IMR-90 (cell line): ENCODE measurements at regions not wholly inside any gene's neighbourhood (a gene's known extent, or its start where the extent isn't known, plus 50 kb on each side); places are given as distances from the start of the nearest gene placed in this dataset.
"Not testable (repeated sequence)": the region's sequence is repeated elsewhere in the genome, so short reads cannot be mapped to it uniquely, and the experiment has no call there.

Experiments
- ATAC-seq: fragments of 200-7000 bp; cut with Tn5 transposase; 2 replicates; pipeline ENCODE4 v1.9.1; 2020; ENCODE audit warnings: low read depth, mild to moderate bottlenecking, moderate library complexity
- BruUV-seq: library from RNA; stranded (reverse); fragments of 400-500 nt; replicated peaks from 2 replicates; lab custom pipeline; 2021; lab: Mats Ljungman, UMichigan
- CTCF ChIA-PET: fragments of 300-600 bp; formaldehyde crosslinking; extraction: SDS; loops from one replicate; lab custom pipeline; 2021; ENCODE audit warnings: antibody characterized with exemption; lab: Yijun Ruan, JAX
- POLR2A ChIA-PET: fragments of 300-600 bp; sonication (Branson Sonifier 250); formaldehyde crosslinking; loops from one replicate; lab custom pipeline; 2022; ENCODE audit warnings: antibody characterized with exemption; ENCODE audit not compliant: unreplicated experiment; lab: Charles Lee
- DNase-seq: peaks from one replicate; pipeline ENCODE4 v3.0.0; 2013
- H2AFZ ChIP-seq: replicated peaks from 2 replicates; pipeline ENCODE3; 2013; ENCODE audit warnings: low read length, mild to moderate bottlenecking; ENCODE audit not compliant: poor library complexity
- H2AK5ac ChIP-seq: 2 replicates; pipeline ENCODE4 v1.6.1; 2013; ENCODE audit warnings: low read depth, low read length, inconsistent platforms
- H2AK9ac ChIP-seq: replicated peaks from 2 replicates; pipeline ENCODE3; 2013; ENCODE audit warnings: mild to moderate bottlenecking, low read depth, low read length, moderate library complexity; ENCODE audit not compliant: poor library complexity
- H2BK120ac ChIP-seq: 2 replicates; pipeline ENCODE4 v1.6.1; 2013; ENCODE audit warnings: low read depth, low read length, inconsistent platforms
- H2BK15ac ChIP-seq: 3 replicates; pipeline ENCODE4 v1.6.1; 2013; ENCODE audit warnings: low read depth, low read length, inconsistent platforms
- H2BK20ac ChIP-seq: 2 replicates; pipeline ENCODE4 v1.6.1; 2013; ENCODE audit warnings: low read depth, mild to moderate bottlenecking, inconsistent platforms, low read length, moderate library complexity
- H2BK5ac ChIP-seq: 2 replicates; pipeline ENCODE4 v1.6.1; 2013; ENCODE audit warnings: mild to moderate bottlenecking, low read depth, low read length, inconsistent platforms; ENCODE audit not compliant: poor library complexity, severe bottlenecking
- H3K14ac ChIP-seq: replicated peaks from 2 replicates; pipeline ENCODE4 v1.6.1; 2013; ENCODE audit warnings: low read depth, low read length, inconsistent platforms
- H3K18ac ChIP-seq: 2 replicates; pipeline ENCODE4 v1.6.1; 2013; ENCODE audit warnings: low read depth, low read length, control low read depth
- H3K23ac ChIP-seq: 2 replicates; pipeline ENCODE4 v1.6.1; 2013; ENCODE audit warnings: low read depth, low read length, inconsistent platforms
- H3K27ac ChIP-seq: 2 replicates; pipeline ENCODE4 v1.5.1; 2013; ENCODE audit warnings: mild to moderate bottlenecking, control low read depth, low read length; ENCODE audit not compliant: insufficient read depth
- H3K27me3 ChIP-seq: 2 replicates; pipeline ENCODE4 v1.6.1; 2013; ENCODE audit warnings: low read length; ENCODE audit not compliant: control insufficient read depth, insufficient read depth
- H3K36me3 ChIP-seq: 2 replicates; pipeline ENCODE4 v1.6.1; 2013; ENCODE audit warnings: low read length, mixed read lengths; ENCODE audit not compliant: control insufficient read depth, insufficient read depth
- H3K4ac ChIP-seq: 2 replicates; pipeline ENCODE4 v1.6.1; 2013; ENCODE audit warnings: low read depth, low read length, inconsistent platforms
- H3K4me1 ChIP-seq: 2 replicates; pipeline ENCODE4 v1.6.1; 2013; ENCODE audit warnings: low read length, mixed read lengths; ENCODE audit not compliant: control insufficient read depth, insufficient read depth
- H3K4me2 ChIP-seq: 2 replicates; pipeline ENCODE4 v1.6.1; 2013; ENCODE audit warnings: low read depth, mild to moderate bottlenecking, control low read depth, low read length, moderate library complexity
- H3K4me3 ChIP-seq: 2 replicates; pipeline ENCODE4 v1.5.1; 2013; ENCODE audit warnings: low read depth, mild to moderate bottlenecking, control low read depth, low read length, moderate library complexity; ENCODE audit not compliant: insufficient read depth
- H3K56ac ChIP-seq: 2 replicates; pipeline ENCODE4 v1.6.1; 2013; ENCODE audit warnings: low read length, inconsistent platforms; ENCODE audit not compliant: insufficient read depth; ENCODE audit errors: extremely low read depth
- H3K79me1 ChIP-seq, 2 experiments: 2 replicates each; pipeline ENCODE4 v1.6.1; 2013; ENCODE audit warnings: low read length in 2 of 2, inconsistent platforms in 1 of 2, low read depth in 1 of 2
- H3K9ac ChIP-seq: 2 replicates; pipeline ENCODE4 v1.6.1; 2013; ENCODE audit warnings: low read depth, low read length, control low read depth
- H3K9me1 ChIP-seq: 2 replicates; pipeline ENCODE4 v1.6.1; 2013; ENCODE audit warnings: low read length, inconsistent platforms; ENCODE audit not compliant: insufficient read depth
- H3K9me3 ChIP-seq: 2 replicates; pipeline ENCODE4 v1.6.1; 2013; ENCODE audit warnings: low read length; ENCODE audit not compliant: control insufficient read depth, insufficient read depth
- H4K20me1 ChIP-seq: 2 replicates; pipeline ENCODE4 v1.6.1; 2013; ENCODE audit warnings: low read length, inconsistent platforms; ENCODE audit not compliant: insufficient read depth
- H4K5ac ChIP-seq: 2 replicates; pipeline ENCODE4 v1.6.1; 2013; ENCODE audit warnings: mild to moderate bottlenecking, low read depth, low read length, control low read depth
- H4K8ac ChIP-seq, 2 experiments: 2 replicates each; pipeline ENCODE4 v1.6.1; 2013; ENCODE audit warnings: low read depth in 2 of 2, low read length in 2 of 2, control low read depth in 1 of 2, inconsistent platforms in 1 of 2
- H4K91ac ChIP-seq: 2 replicates; pipeline ENCODE4 v1.6.1; 2013; ENCODE audit warnings: low read depth, low read length, inconsistent platforms; ENCODE audit not compliant: insufficient read depth
- WGBS, 2 experiments: methylation state at CpG; one replicate each; pipeline versions ENCODE4 v1.1.5 to v1.1.7; 2013; ENCODE audit warnings: missing lambda C conversion rate in 2 of 2; ENCODE audit not compliant: insufficient read length in 1 of 2; ENCODE audit errors: extremely low coverage in 2 of 2; 5-methylcytosine and 5-hydroxymethylcytosine counted together
- dilution Hi-C: fragments of 300-500 bp; cut with HindIII; formaldehyde crosslinking; loops from one replicate; pipeline ENCODE4 v1.14.3; 2018; ENCODE audit warnings: low sequenced_read_pairs; ENCODE audit not compliant: unreplicated experiment
- in situ Hi-C: fragments of 300-500 bp; cut with MboI; formaldehyde crosslinking; loops from 3 replicates; pipeline ENCODE4 v1.14.3; 2019; ENCODE audit warnings: low sequenced_read_pairs, inconsistent platforms, mixed read lengths
- intact Hi-C: fragments of 100-400 bp; cut with micrococcal nuclease; formaldehyde crosslinking; loops from 2 replicates; pipeline ENCODE4 v1.10.0; 2022

GRCh38 chr2:239730567-239730882 is 294.6 kb downstream of the NDUFA10 start:
- H4K20me1 ChIP-seq, H3K4me2 ChIP-seq, H2BK5ac ChIP-seq, BruUV-seq, H3K4ac ChIP-seq, H2AFZ ChIP-seq, H3K27me3 ChIP-seq, H4K5ac ChIP-seq, H2AK9ac ChIP-seq, H4K8ac ChIP-seq, CTCF ChIA-PET, in situ Hi-C loops, H3K79me1 ChIP-seq, H3K23ac ChIP-seq, dilution Hi-C loops, H3K56ac ChIP-seq, DNase-seq, H2BK20ac ChIP-seq, H3K4me3 ChIP-seq, intact Hi-C loops, H3K9me1 ChIP-seq, POLR2A ChIA-PET, H3K4me1 ChIP-seq, ATAC-seq, H3K14ac ChIP-seq, H3K36me3 ChIP-seq, H3K27ac ChIP-seq, H2BK15ac ChIP-seq, H2AK5ac ChIP-seq, H3K18ac ChIP-seq, H3K9ac ChIP-seq, H2BK120ac ChIP-seq, H4K91ac ChIP-seq: not testable (repeated sequence)
- WGBS, 2 experiments = 52% methylated on average over 3 of the region's 8 CpGs; no CpG with 5 or more reads in 1 of the 2 experiments
- H3K9me3 ChIP-seq = peaks cover 34% of the 10 kb centered on the region
